SU-DHL-6 (cell line): ENCODE measurements at regions not wholly inside any gene's neighbourhood (a gene's known extent, or its start where the extent isn't known, plus 50 kb on each side); places are given as distances from the start of the nearest gene placed in this dataset.

Experiments used
- EZH2phosphoT487 ChIP-seq: fragments of 200-600 bp; sonication (generic), shearing (Covaris generic); conservative IDR thresholded peaks from 2 replicates; pipeline ENCODE4 v1.6.1; 2018; ENCODE audit warnings: mild to moderate bottlenecking, antibody characterized with exemption, low read length, moderate library complexity, mixed read lengths
- TF ChIP-seq, protein P1 (sequence below): fragments of 200-600 bp; sonication (generic); IDR thresholded peaks from one replicate; pipeline ENCODE4 v1.5.1; 2017; ENCODE audit warnings: antibody characterized with exemption, mild to moderate bottlenecking, low read length, moderate library complexity; ENCODE audit not compliant: insufficient read depth, poor library complexity, severe bottlenecking

DNA sequence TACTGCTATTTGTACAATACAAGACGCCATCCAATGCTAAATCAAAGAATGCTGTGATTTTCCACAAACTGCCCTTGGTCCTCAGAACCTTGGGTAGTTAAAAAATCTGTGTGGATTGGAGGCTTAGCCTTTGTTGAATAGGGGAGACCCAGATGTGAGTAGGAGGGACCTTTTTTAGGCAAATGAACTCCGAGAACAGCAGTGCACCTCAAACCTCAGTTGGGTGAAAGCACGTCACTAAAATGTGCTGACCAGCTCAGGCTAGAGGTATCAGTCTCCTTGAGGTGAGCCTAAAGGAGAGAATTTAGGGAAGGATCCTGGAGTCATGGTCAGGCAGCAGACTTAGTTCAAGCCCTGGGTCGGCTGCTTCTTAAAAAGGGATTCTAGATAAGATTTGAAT is 200.7 kb downstream of the SOX2 start:
- TF ChIP-seq, protein P1, sequence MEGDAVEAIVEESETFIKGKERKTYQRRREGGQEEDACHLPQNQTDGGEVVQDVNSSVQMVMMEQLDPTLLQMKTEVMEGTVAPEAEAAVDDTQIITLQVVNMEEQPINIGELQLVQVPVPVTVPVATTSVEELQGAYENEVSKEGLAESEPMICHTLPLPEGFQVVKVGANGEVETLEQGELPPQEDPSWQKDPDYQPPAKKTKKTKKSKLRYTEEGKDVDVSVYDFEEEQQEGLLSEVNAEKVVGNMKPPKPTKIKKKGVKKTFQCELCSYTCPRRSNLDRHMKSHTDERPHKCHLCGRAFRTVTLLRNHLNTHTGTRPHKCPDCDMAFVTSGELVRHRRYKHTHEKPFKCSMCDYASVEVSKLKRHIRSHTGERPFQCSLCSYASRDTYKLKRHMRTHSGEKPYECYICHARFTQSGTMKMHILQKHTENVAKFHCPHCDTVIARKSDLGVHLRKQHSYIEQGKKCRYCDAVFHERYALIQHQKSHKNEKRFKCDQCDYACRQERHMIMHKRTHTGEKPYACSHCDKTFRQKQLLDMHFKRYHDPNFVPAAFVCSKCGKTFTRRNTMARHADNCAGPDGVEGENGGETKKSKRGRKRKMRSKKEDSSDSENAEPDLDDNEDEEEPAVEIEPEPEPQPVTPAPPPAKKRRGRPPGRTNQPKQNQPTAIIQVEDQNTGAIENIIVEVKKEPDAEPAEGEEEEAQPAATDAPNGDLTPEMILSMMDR, result no peak
- TF ChIP-seq EZH2phosphoT487, result no peak
